BLaER1 (cell line): ENCODE measurements at regions not wholly inside any gene's neighbourhood (a gene's known extent, or its start where the extent isn't known, plus 50 kb on each side); places are given as distances from the start of the nearest gene placed in this dataset.
"Not testable (repeated sequence)": the region's sequence is repeated elsewhere in the genome, so short reads cannot be mapped to it uniquely, and the experiment has no call there.

Source experiments
- H3K27ac ChIP-seq: shearing (Covaris generic); formaldehyde crosslinking; 2 replicates; pipeline ENCODE4 v1.8.1; 2022
- H3K27me3 ChIP-seq: shearing (Covaris generic); formaldehyde crosslinking; 2 replicates; pipeline ENCODE4 v1.8.1; 2022
- H3K36me3 ChIP-seq: shearing (Covaris generic); formaldehyde crosslinking; 2 replicates; pipeline ENCODE4 v1.8.1; 2022
- H3K4me1 ChIP-seq: shearing (Covaris generic); formaldehyde crosslinking; 2 replicates; pipeline ENCODE4 v1.8.1; 2022
- H3K4me2 ChIP-seq: shearing (Covaris generic); formaldehyde crosslinking; 2 replicates; pipeline ENCODE4 v1.8.1; 2022
- H3K4me3 ChIP-seq: shearing (Covaris generic); formaldehyde crosslinking; 2 replicates; pipeline ENCODE4 v1.8.1; 2022
- H3K9ac ChIP-seq: shearing (Covaris generic); formaldehyde crosslinking; 2 replicates; pipeline ENCODE4 v1.8.1; 2022
- H3K9me3 ChIP-seq: shearing (Covaris generic); formaldehyde crosslinking; 2 replicates; pipeline ENCODE4 v1.8.1; 2022
- H4K20me1 ChIP-seq: shearing (Covaris generic); formaldehyde crosslinking; 2 replicates; pipeline ENCODE4 v1.8.1; 2022
- Cebpa-rat ChIP-seq: shearing (Covaris generic); IDR thresholded peaks from 2 replicates; pipeline ENCODE4 v1.8.1; 2022

- Histone ChIP-seq H3K27me3 (no peaks in the 10 kb centered on the region), H3K9me3 (no peaks in the 10 kb centered on the region), H3K9ac (no peak overlapping the region), H3K36me3 (no peaks in the 10 kb centered on the region), H3K4me3 (no peak overlapping the region), H3K4me2 (no peak overlapping the region), H4K20me1 (no peaks in the 10 kb centered on the region), H3K27ac (no peak overlapping the region), H3K4me1 (no peaks in the 10 kb centered on the region)
- TF ChIP-seq Cebpa-rat, result no peak
Observed at GRCh38 chr2:53500181-53500580, 267.4 kb upstream of the CHAC2 start.

- Histone ChIP-seq H3K27me3 (no peaks in the 10 kb centered on the region), H3K9me3 (no peaks in the 10 kb centered on the region), H3K4me2 (no peak overlapping the region), H4K20me1 (no peaks in the 10 kb centered on the region), H3K27ac (no peak overlapping the region), H3K4me1 (no peaks in the 10 kb centered on the region), H3K36me3 (no peaks in the 10 kb centered on the region), H3K4me3 (no peak overlapping the region), H3K9ac (no peak overlapping the region)
- TF ChIP-seq Cebpa-rat, result no peak
Observed at GRCh38 chr2:53498210-53498609, 269.4 kb upstream of the CHAC2 start.

GRCh38 chr2:53497020-53497419 lies 270.6 kb upstream of the CHAC2 start:
- H3K4me3 ChIP-seq, result no peak overlapping the region
- H3K27ac ChIP-seq, result no peak overlapping the region
- H3K4me1 ChIP-seq, result no peaks in the 10 kb centered on the region
- TF ChIP-seq Cebpa-rat, result no peak
- H3K9ac ChIP-seq, result no peak overlapping the region
- no peaks in the 10 kb centered on the region for H3K9me3 ChIP-seq
- H4K20me1 ChIP-seq, result no peaks in the 10 kb centered on the region
- no peaks in the 10 kb centered on the region for H3K36me3 ChIP-seq
- no peaks in the 10 kb centered on the region for H3K27me3 ChIP-seq
- H3K4me2 ChIP-seq, result no peak overlapping the region

GRCh38 chr2:53493210-53493609 lies 274.4 kb upstream of the CHAC2 start:
- TF ChIP-seq Cebpa-rat, result no peak
- Histone ChIP-seq H3K27me3 (no peaks in the 10 kb centered on the region), H3K9me3 (no peaks in the 10 kb centered on the region), H3K27ac (no peak overlapping the region), H3K36me3 (no peaks in the 10 kb centered on the region), H4K20me1 (no peaks in the 10 kb centered on the region), H3K4me1 (no peaks in the 10 kb centered on the region), H3K9ac (no peak overlapping the region), H3K4me2 (no peak overlapping the region), H3K4me3 (no peak overlapping the region)

- no peak overlapping the region for H3K9ac ChIP-seq
- no peaks in the 10 kb centered on the region for H3K27me3 ChIP-seq
- H3K9me3 ChIP-seq, result peaks cover 4% of the 10 kb centered on the region; the same call in 1 of the 2 replicates
- no peaks in the 10 kb centered on the region for H3K36me3 ChIP-seq
- H3K4me2 ChIP-seq, result no peak overlapping the region
- no peak overlapping the region for H3K4me3 ChIP-seq
- H3K4me1 ChIP-seq, result no peaks in the 10 kb centered on the region
- H4K20me1 ChIP-seq, result no peaks in the 10 kb centered on the region
- no peak for TF ChIP-seq Cebpa-rat
- no peak overlapping the region for H3K27ac ChIP-seq
Observed at GRCh38 chr2:53490659-53491058, 276.9 kb upstream of the CHAC2 start.

GRCh38 chr2:53486185-53486899 lies 281.3 kb upstream of the CHAC2 start:
- H3K4me3 ChIP-seq, H3K27ac ChIP-seq, H3K27me3 ChIP-seq, H3K4me2 ChIP-seq, H3K9me3 ChIP-seq, H4K20me1 ChIP-seq, H3K36me3 ChIP-seq, H3K9ac ChIP-seq, H3K4me1 ChIP-seq: not testable (repeated sequence)

- no peak for TF ChIP-seq Cebpa-rat
- no peaks in the 10 kb centered on the region for H3K27me3 ChIP-seq
- H3K9ac ChIP-seq, result no peak overlapping the region
- H3K4me1 ChIP-seq, result no peaks in the 10 kb centered on the region
- H3K36me3 ChIP-seq, result no peaks in the 10 kb centered on the region
- no peak overlapping the region for H3K4me2 ChIP-seq
- H3K27ac ChIP-seq, result no peak overlapping the region
- H3K9me3 ChIP-seq, result peaks cover 4% of the 10 kb centered on the region; the same call in 1 of the 2 replicates
- H4K20me1 ChIP-seq, result no peaks in the 10 kb centered on the region
- H3K4me3 ChIP-seq, result no peak overlapping the region
Observed at GRCh38 chr2:53485021-53485728, 282.4 kb upstream of the CHAC2 start.

GRCh38 chr2:53484531-53484930 lies 283.1 kb upstream of the CHAC2 start:
- Histone ChIP-seq H3K9ac (no peak overlapping the region), H3K27ac (no peak overlapping the region), H3K4me1 (no peaks in the 10 kb centered on the region), H3K27me3 (no peaks in the 10 kb centered on the region), H4K20me1 (no peaks in the 10 kb centered on the region), H3K4me2 (no peak overlapping the region), H3K4me3 (no peak overlapping the region), H3K9me3 (peaks cover 4% of the 10 kb centered on the region; the same call in 1 of the 2 replicates), H3K36me3 (no peaks in the 10 kb centered on the region)
- no peak for TF ChIP-seq Cebpa-rat

- Histone ChIP-seq H4K20me1 (no peaks in the 10 kb centered on the region), H3K9ac (no peak overlapping the region), H3K36me3 (no peaks in the 10 kb centered on the region), H3K9me3 (no peaks in the 10 kb centered on the region), H3K4me2 (no peak overlapping the region), H3K27ac (no peak overlapping the region), H3K4me3 (no peak overlapping the region), H3K27me3 (no peaks in the 10 kb centered on the region), H3K4me1 (no peaks in the 10 kb centered on the region)
- no peak for TF ChIP-seq Cebpa-rat
Observed at GRCh38 chr2:53477517-53477916, 290.1 kb upstream of the CHAC2 start.

GRCh38 chr2:53476834-53477233 lies 290.8 kb upstream of the CHAC2 start:
- TF ChIP-seq Cebpa-rat, result no peak
- H3K36me3 ChIP-seq, result no peaks in the 10 kb centered on the region
- H3K4me2 ChIP-seq, result no peak overlapping the region
- no peak overlapping the region for H3K4me3 ChIP-seq
- no peak overlapping the region for H3K9ac ChIP-seq
- H3K27me3 ChIP-seq, result no peaks in the 10 kb centered on the region
- H3K9me3 ChIP-seq, result no peaks in the 10 kb centered on the region
- no peaks in the 10 kb centered on the region for H3K4me1 ChIP-seq
- no peak overlapping the region for H3K27ac ChIP-seq
- H4K20me1 ChIP-seq, result no peaks in the 10 kb centered on the region
